Esophagus mucosa (tissue), 1 donor: ENCODE measurements at regions not wholly inside any gene's neighbourhood (a gene's known extent, or its start where the extent isn't known, plus 50 kb on each side); places are given as distances from the start of the nearest gene placed in this dataset.
"Not testable (repeated sequence)": the region's sequence is repeated elsewhere in the genome, so short reads cannot be mapped to it uniquely, and the experiment has no call there.

ENCODE experiments used
- ATAC-seq: fragments of 200-7000 bp; cut with Tn5 transposase; one replicate; pipeline ENCODE4 v1.9.1; 2020
- donor health status: DM: yes; HTN: yes; CAD: no.

- no peak for ATAC-seq
Observed at GRCh38 chr2:239642406-239643004, 241.7 kb upstream of the HDAC4 start.

- ATAC-seq = not testable (repeated sequence)
Observed at GRCh38 chr2:239641904-239642303, 241.1 kb upstream of the HDAC4 start.

DNA sequence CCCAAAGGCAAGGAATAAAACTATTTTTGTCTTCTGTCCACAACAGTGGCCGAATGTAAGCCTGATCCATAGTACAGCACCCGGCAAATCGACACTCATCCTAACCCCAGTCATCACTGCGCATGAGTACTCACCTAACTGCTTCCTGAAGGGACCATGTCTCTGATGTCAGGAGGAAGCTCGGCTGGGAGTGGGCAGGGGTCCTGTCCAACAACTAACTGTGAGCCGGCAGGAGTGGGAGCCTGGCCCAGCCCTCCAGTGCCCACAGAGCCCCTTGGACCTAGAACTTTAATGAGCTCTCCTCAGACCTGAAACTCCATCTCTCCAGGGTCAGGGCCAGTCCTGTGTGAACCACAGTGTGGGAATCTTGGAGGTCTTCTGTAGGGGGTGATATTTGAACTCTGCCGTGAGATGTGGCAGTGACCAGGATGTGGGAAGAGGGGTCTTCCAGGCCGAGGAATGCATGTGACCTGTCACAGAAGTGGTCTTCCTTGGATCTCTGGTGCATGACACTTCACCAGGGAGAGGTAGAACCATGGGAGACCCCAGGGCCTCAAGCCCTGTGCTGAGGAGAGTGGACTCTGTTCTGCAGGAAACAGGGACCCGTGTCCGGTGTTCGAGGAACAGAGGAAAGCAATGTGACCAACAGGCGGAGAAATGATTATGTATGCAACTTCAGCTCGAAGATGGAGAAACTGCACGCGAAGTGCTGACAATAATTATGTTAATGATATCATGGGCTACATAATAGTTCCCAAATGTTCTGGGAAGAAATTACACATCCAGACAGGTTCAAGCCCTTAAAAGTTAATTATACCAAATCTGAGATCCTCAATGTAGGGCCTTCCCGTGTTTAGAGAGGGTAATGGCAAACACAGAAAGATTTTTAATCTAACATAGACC, 240.1 kb upstream of the HDAC4 start:
- ATAC-seq = no peak

DNA sequence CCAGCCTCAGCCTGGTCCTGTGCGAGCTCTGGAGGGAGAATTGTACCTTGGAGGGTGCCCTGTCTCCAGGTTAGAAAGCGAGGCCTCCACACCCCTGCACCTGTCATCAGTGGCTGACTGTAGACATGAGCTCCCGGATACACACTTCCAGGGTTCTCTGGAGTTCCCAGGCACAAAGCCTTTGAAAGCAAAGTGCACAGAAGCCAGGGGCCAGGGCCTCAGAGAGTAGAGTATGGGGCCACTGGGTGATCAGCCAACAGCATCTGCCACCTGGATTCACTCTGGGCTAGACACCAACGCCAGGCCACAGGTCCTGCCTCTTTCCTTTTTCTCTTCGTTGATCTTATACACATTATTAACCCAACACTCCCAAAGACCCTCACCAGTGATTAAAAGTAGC, 239.4 kb upstream of the HDAC4 start:
- no peak for ATAC-seq

DNA sequence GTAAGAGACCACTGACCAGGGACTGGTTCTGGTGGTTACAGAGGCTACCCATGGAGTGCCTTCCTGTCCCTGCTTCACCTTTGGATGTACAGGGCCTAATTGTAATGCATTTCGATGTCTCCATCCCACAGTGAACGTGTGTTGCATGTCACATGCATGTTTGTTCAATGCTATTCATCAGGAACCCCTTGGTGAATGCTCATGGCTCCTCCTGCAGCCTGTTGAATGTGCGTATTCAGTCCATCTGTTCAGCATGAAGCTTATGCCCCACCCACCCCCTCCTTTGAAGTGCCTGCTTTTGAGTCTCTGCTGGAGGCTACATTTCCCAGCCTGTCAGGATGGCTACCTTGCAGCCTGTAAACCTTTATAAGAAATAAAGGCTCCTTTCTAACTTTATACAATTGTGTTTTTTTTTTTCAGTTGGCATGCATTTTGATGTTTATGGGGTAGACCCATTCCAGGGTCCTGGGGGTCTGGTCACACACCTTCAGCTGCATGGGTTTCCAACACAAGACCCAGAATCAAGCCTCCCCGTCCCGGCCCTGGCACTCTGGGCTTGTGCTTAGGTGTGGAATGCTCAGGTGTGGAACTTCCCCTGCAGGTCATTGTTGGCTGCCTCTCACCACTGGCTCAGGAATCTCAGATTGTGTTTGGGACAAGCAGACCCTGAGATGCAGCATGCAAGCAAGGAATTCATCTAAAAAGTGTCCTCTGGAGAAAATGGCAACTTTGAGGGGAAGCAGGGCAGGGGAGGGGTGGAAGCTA, 238.8 kb upstream of the HDAC4 start:
- no peak for ATAC-seq

DNA sequence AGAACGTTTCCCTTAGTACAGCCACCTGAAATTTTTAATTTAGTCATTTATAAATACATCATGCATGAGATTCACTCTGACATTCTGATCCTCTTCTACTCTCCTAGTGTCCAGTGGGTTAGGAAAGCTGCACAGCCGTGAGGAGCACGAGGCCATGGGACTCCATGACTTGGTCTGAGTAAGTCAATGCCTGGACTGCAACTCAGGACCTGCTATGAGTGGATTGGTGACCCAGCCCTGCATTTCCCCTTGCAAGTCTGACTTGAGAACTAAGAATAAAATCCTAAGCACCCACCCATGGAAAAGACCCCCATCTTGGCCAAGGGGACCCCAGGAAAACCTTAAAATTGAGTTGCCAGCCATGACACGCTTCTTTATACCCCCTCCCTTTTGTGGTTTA, 237.6 kb upstream of the HDAC4 start:
- ATAC-seq = no peak

GRCh38 chr2:239636808-239637207, 236.0 kb upstream of the HDAC4 start:
- no peak for ATAC-seq

DNA sequence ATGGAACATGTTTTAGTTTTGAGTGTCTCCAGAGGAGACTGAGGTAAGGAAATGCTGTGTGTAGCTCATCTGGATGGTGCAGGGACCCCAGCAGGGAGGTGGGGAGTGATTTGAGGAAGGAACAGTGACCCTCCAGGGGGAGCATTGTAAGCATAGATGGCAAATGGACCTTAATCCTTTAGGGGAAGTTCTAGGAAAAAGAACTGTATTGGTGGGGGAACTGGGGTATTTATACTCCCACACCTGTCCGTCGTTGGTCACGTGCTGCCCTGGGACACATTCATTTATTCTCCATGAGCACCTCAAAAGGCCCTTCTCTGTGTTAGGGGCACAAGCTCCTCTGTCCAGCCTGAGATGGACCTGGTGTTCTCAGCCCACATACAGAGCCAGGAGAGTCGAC, 233.9 kb upstream of the HDAC4 start:
- no peak for ATAC-seq

DNA sequence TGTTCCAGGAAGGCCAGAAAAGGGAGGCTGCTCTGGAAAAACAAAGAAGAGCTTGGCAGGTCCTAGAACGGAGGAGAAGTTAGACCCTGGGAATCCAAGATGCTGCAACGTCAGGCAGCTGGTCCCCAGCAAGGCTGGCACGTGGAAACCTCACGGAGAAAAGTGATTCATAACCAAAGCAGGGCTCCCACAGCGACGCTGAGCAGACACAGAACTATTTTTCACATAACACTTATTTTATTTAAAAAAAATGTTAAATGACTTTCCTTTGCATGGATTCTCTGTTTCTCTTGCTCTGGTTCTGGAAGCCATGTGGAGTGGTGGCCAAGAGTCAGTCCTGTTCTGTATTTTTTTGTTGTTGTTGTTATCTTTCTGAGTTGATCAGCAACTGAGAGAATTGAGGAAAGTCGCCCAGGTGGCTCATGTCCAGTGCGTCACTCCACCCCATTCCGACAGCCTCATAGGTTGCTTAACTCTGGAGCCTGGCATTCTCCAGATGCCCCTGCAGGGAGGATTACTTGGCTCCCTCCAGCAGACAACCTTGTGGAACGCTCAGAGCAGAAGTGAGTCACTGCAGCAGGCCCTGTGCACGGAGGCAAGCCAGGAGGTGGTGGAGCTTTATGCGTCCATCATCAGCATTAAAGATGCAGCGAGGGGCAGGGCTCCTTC, 229.9 kb upstream of the HDAC4 start:
- peak; percentile 96 for ATAC-seq

DNA sequence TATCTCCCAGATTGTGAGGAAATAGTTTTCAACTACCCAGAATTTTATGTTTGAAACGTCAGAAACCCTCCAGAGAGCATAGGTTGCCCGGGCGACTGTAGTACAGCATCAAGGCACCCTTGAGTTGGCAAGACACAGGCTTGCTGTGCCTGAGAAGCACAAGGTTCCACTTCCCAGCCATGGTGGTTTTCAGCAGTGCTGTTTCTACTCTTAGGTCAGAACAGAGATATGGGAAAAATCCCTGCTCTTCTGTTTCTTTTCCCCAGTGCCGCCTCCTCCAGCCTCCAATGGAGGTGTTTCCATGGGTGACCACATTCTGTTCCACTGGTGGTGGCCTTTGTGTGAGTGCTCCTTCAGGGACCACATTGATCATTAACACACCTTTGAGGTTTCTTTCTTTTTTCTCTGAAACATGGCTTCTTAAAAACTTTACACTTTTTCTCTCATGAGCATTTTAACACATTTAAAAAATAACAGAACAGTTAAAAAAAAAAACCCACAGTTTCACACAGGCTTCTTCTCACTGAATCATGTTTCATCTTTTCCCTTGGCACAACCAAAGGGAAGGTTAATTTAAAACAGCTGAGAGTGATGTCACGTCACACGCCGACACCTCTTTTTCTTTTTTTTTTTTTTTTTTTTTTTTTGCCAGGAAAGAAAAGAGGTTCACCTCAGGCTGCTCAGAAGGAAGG, 229.3 kb upstream of the HDAC4 start:
- ATAC-seq = no peak

DNA sequence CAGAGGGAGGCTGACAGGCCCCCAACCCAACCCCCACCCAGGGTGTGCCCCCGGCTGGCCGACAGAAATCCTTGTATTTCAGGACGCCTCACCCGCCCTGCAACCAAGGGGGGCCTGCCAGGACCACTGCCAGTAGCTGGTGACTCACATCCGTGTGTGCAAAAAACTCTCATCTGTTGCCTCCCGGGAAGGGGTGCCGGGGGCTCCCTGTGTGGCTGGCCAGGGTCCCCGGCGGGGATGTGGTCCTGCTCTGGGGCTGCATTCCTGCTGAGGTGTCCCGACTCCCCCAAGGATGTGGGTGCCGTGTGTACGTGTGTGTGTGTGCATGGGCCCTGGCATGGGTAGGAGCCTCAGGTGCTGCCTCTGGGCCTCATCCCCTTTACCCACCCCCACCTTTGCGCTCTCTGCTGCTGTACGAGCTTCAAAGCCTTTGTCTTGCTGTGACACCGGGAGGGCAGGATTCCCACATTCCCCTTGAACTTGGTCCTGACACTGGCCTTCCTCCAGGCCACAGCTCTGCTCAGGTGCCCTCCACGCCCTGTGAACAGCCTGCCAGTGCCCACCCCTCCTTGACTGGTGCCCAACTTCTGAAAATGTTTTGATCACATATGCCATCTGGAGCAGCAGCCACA, 226.3 kb upstream of the HDAC4 start:
- ATAC-seq = peak; percentile 6

GRCh38 chr2:239625971-239626734, 225.3 kb upstream of the HDAC4 start:
- ATAC-seq = no peak

- ATAC-seq = no peak
Observed at GRCh38 chr2:239625156-239625845, 224.5 kb upstream of the HDAC4 start.

- no peak for ATAC-seq
Observed at GRCh38 chr2:239621611-239622010, 220.8 kb upstream of the HDAC4 start.

DNA sequence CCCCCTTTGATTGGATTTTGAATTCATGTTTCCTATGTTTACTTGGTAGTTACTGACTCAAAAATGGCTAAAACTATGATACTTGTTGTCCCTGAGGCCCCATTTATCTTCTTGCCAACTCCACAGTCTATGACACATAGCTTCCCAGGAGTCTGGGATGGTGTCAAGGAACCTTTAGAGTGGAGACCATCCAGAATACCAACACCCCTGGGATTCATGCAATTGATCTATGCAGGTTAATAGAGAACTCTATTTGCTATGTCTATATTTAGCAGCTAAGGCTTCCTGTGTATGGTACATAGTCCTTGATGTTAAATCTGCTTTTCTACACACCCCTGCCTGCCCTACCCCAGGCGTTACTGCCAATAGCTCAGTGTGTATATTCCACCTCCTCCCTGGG, 218.5 kb upstream of the HDAC4 start:
- no peak for ATAC-seq

DNA sequence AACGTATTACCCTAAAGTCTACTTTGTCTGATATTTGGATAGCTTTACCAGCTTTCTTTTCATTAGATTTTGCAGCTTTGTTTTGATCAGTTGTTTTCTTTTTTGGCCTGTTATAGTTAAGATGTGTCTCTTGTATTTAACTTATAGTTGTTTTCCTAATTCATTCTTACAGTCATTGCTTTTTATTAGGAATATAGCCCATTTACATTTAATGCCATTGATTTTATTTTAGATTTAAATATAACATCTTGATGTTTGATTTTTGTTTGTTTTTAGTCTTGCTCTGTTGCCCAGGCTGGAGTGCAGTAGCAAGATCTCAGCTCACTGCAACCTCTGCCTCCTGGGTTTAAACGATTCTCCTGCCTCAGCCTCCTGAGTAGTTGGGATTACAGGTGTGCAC, 215.9 kb upstream of the HDAC4 start:
- no peak for ATAC-seq

- no peak for ATAC-seq
Observed at GRCh38 chr2:239612133-239612532, 211.3 kb upstream of the HDAC4 start.

GRCh38 chr2:239611222-239611795, 210.5 kb upstream of the HDAC4 start:
- ATAC-seq = no peak

DNA sequence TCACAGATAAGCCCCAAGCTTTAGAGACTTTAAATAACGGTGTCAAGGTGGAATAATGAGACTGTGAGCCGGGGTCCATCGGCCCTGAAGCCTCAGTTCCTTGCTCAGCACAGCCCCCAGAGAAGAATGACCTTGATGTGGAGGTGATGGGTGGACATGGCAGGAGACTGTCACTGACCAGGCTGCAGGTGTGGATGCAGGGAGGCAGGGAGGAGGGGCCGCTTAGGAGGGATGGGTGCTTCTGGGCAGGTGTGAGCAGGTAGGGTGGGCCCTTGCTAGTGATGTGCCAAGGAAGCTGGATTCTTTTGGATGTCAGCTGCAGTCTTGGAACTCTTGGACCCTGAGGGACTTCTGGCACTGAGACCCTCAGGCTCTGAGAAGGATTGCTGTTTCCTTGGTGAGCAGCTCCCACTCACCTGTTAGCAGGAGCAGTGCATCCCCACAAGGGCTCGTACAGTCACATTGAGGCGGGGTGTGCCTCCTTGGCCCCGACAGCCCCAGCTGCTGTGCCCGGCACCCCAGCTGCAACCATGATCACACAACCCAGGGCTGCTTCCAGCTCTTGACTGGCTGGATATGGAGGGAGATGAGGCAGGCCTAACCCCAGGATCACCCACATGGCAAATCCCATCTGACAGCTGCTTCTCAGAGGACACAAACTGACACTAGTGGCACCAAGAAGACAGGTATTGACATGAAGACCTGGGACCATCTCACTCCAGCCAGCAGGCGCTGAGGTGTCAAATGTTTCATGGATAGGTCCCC, 209.8 kb upstream of the HDAC4 start:
- ATAC-seq = no peak
